T-helper 17 cell (primary cell): ENCODE measurements at regions not wholly inside any gene's neighbourhood (a gene's known extent, or its start where the extent isn't known, plus 50 kb on each side); places are given as distances from the start of the nearest gene placed in this dataset.

Source experiments
- ATAC-seq: fragments of 150-1000 bp; cut with Tn5 transposase; 2 replicates; pipeline ENCODE4 v1.10.0; 2021; ENCODE audit warnings: mild to moderate bottlenecking, moderate library complexity
- DNase-seq, 3 donors: peaks; one replicate each; pipeline versions ENCODE4 v3.0.0 to v3.0.0-alpha.2; 2020 to 2021
- H3K9me3 ChIP-seq: one replicate; pipeline ENCODE4 v1.7.0; 2013; ENCODE audit warnings: low read length, mild to moderate bottlenecking; ENCODE audit not compliant: control insufficient read depth, poor library complexity, severe bottlenecking
- H3K27ac Mint-ChIP-seq: one replicate; pipeline ENCODE4 v1.8.0; 2022; ENCODE audit warnings: mild to moderate bottlenecking, moderate library complexity, mixed read lengths
- H3K27me3 Mint-ChIP-seq: one replicate; pipeline ENCODE4 v1.8.0; 2022; ENCODE audit warnings: mixed read lengths
- H3K36me3 Mint-ChIP-seq: one replicate; pipeline ENCODE4 v1.8.0; 2022; ENCODE audit warnings: low read depth, mixed read lengths
- H3K4me1 Mint-ChIP-seq: one replicate; pipeline ENCODE4 v1.8.0; 2022; ENCODE audit warnings: mild to moderate bottlenecking, mixed read lengths
- H3K4me3 Mint-ChIP-seq: one replicate; pipeline ENCODE4 v1.8.0; 2022; ENCODE audit warnings: mild to moderate bottlenecking, moderate library complexity, mixed read lengths

- Mint-ChIP-seq H3K36me3 (peaks cover 3% of the 10 kb centered on the region), H3K27ac (no peak overlapping the region), H3K4me3 (no peak overlapping the region), H3K4me1 (no peaks in the 10 kb centered on the region), H3K27me3 (peaks cover 76% of the 10 kb centered on the region)
- H3K9me3 ChIP-seq: no peaks in the 10 kb centered on the region
- no peak for ATAC-seq
- DNase-seq: no peak
Observed at GRCh38 chr16:80158766-80159165, 382.0 kb upstream of the DYNLRB2 start.

- Mint-ChIP-seq H3K4me3 (no peak overlapping the region), H3K27me3 (peaks cover 59% of the 10 kb centered on the region), H3K4me1 (no peaks in the 10 kb centered on the region), H3K27ac (no peak overlapping the region), H3K36me3 (peaks cover 4% of the 10 kb centered on the region)
- no peak for ATAC-seq
- H3K9me3 ChIP-seq: no peaks in the 10 kb centered on the region
- no peak for DNase-seq
Observed at GRCh38 chr16:80151722-80152111, 389.1 kb upstream of the DYNLRB2 start.

- H3K27ac Mint-ChIP-seq: no peak overlapping the region
- peaks cover 54% of the 10 kb centered on the region for H3K27me3 Mint-ChIP-seq
- no peak for DNase-seq
- H3K9me3 ChIP-seq: no peaks in the 10 kb centered on the region
- H3K4me1 Mint-ChIP-seq: no peaks in the 10 kb centered on the region
- no peak overlapping the region for H3K4me3 Mint-ChIP-seq
- peaks cover 4% of the 10 kb centered on the region for H3K36me3 Mint-ChIP-seq
- no peak for ATAC-seq
Observed at GRCh38 chr16:80150978-80151721, 389.6 kb upstream of the DYNLRB2 start.

GRCh38 chr16:80148826-80149225 lies 392.0 kb upstream of the DYNLRB2 start:
- H3K4me1 Mint-ChIP-seq: no peaks in the 10 kb centered on the region
- no peak overlapping the region for H3K27ac Mint-ChIP-seq
- DNase-seq (no peak), ATAC-seq (no peak)
- H3K36me3 Mint-ChIP-seq: peaks cover 2% of the 10 kb centered on the region
- H3K27me3 Mint-ChIP-seq: peaks cover 46% of the 10 kb centered on the region
- H3K4me3 Mint-ChIP-seq: no peak overlapping the region
- no peaks in the 10 kb centered on the region for H3K9me3 ChIP-seq

GRCh38 chr16:80147026-80147655 lies 393.7 kb upstream of the DYNLRB2 start:
- Mint-ChIP-seq H3K4me3 (no peak overlapping the region), H3K27me3 (peaks cover 41% of the 10 kb centered on the region), H3K27ac (no peak overlapping the region), H3K36me3 (no peaks in the 10 kb centered on the region), H3K4me1 (no peaks in the 10 kb centered on the region)
- ATAC-seq (no peak), DNase-seq (no peak)
- H3K9me3 ChIP-seq: no peaks in the 10 kb centered on the region

GRCh38 chr16:80144191-80144590 lies 396.6 kb upstream of the DYNLRB2 start:
- H3K9me3 ChIP-seq: no peaks in the 10 kb centered on the region
- no peak for DNase-seq
- H3K4me3 Mint-ChIP-seq: no peak overlapping the region
- H3K27me3 Mint-ChIP-seq: peaks cover 22% of the 10 kb centered on the region
- H3K36me3 Mint-ChIP-seq: no peaks in the 10 kb centered on the region
- no peak overlapping the region for H3K27ac Mint-ChIP-seq
- no peak for ATAC-seq
- H3K4me1 Mint-ChIP-seq: no peaks in the 10 kb centered on the region

GRCh38 chr16:80142940-80143339 lies 397.9 kb upstream of the DYNLRB2 start:
- ATAC-seq (no peak), DNase-seq (no peak)
- Mint-ChIP-seq H3K4me3 (no peak overlapping the region), H3K4me1 (no peaks in the 10 kb centered on the region), H3K27ac (no peak overlapping the region), H3K36me3 (no peaks in the 10 kb centered on the region), H3K27me3 (peaks cover 17% of the 10 kb centered on the region)
- no peaks in the 10 kb centered on the region for H3K9me3 ChIP-seq

- H3K9me3 ChIP-seq: no peaks in the 10 kb centered on the region
- no peaks in the 10 kb centered on the region for H3K36me3 Mint-ChIP-seq
- H3K27ac Mint-ChIP-seq: no peak overlapping the region
- no peak overlapping the region for H3K4me3 Mint-ChIP-seq
- no peaks in the 10 kb centered on the region for H3K4me1 Mint-ChIP-seq
- peaks cover 11% of the 10 kb centered on the region for H3K27me3 Mint-ChIP-seq
- no peak for DNase-seq
- ATAC-seq: no peak
Observed at GRCh38 chr16:80142281-80142680, 398.5 kb upstream of the DYNLRB2 start.

GRCh38 chr16:80129791-80130190 lies 411.0 kb upstream of the DYNLRB2 start:
- ATAC-seq: no peak
- Mint-ChIP-seq H3K4me1 (no peaks in the 10 kb centered on the region), H3K36me3 (no peaks in the 10 kb centered on the region), H3K27ac (no peak overlapping the region), H3K4me3 (no peak overlapping the region), H3K27me3 (peaks cover 43% of the 10 kb centered on the region)
- DNase-seq: no peak
- H3K9me3 ChIP-seq: peaks cover 4% of the 10 kb centered on the region

GRCh38 chr16:80125677-80126076 lies 415.1 kb upstream of the DYNLRB2 start:
- Mint-ChIP-seq H3K4me1 (no peaks in the 10 kb centered on the region), H3K4me3 (no peak overlapping the region), H3K36me3 (no peaks in the 10 kb centered on the region), H3K27ac (no peak overlapping the region), H3K27me3 (peaks cover 25% of the 10 kb centered on the region)
- peaks cover 4% of the 10 kb centered on the region for H3K9me3 ChIP-seq
- DNase-seq (no peak), ATAC-seq (no peak)

- Mint-ChIP-seq H3K4me1 (no peaks in the 10 kb centered on the region), H3K27me3 (peaks cover 33% of the 10 kb centered on the region), H3K36me3 (no peaks in the 10 kb centered on the region), H3K27ac (no peak overlapping the region), H3K4me3 (no peak overlapping the region)
- ATAC-seq (no peak), DNase-seq (no peak)
- H3K9me3 ChIP-seq: no peaks in the 10 kb centered on the region
Observed at GRCh38 chr16:80123189-80123588, 417.6 kb upstream of the DYNLRB2 start.

- Mint-ChIP-seq H3K36me3 (no peaks in the 10 kb centered on the region), H3K4me3 (no peak overlapping the region), H3K27me3 (peaks cover 42% of the 10 kb centered on the region), H3K27ac (no peak overlapping the region), H3K4me1 (no peaks in the 10 kb centered on the region)
- ATAC-seq (no peak), DNase-seq (no peak)
- no peaks in the 10 kb centered on the region for H3K9me3 ChIP-seq
Observed at GRCh38 chr16:80122115-80122514, 418.7 kb upstream of the DYNLRB2 start.

GRCh38 chr16:80121522-80121909 lies 419.3 kb upstream of the DYNLRB2 start:
- H3K27me3 Mint-ChIP-seq: peaks cover 44% of the 10 kb centered on the region

More at GRCh38 chr16:80121522-80121909, 419.3 kb upstream of the DYNLRB2 start:
- H3K9me3 ChIP-seq: no peaks in the 10 kb centered on the region
- Mint-ChIP-seq H3K36me3 (no peaks in the 10 kb centered on the region), H3K4me1 (no peaks in the 10 kb centered on the region), H3K27ac (no peak overlapping the region), H3K4me3 (no peak overlapping the region)
- no peak for ATAC-seq
- DNase-seq: no peak
